A673 (cell line): ENCODE measurements at regions not wholly inside any gene's neighbourhood (a gene's known extent, or its start where the extent isn't known, plus 50 kb on each side); places are given as distances from the start of the nearest gene placed in this dataset.

Experiments
- BruUV-seq: library from RNA; stranded (reverse); fragments of 400-500 nt; replicated peaks from 2 replicates; lab custom pipeline; 2021; lab: Mats Ljungman, UMichigan
- CTCF ChIA-PET: fragments of 300-600 bp; sonication (Branson Sonifier 250); formaldehyde crosslinking; loops from one replicate; lab custom pipeline; 2022; ENCODE audit warnings: antibody characterized with exemption; lab: Charles Lee
- POLR2A ChIA-PET: fragments of 300-600 bp; sonication (Branson Sonifier 250); formaldehyde crosslinking; loops from one replicate; lab custom pipeline; 2022; ENCODE audit warnings: antibody characterized with exemption; ENCODE audit not compliant: low non-redundant PET; lab: Charles Lee
- DNase-seq: peaks from one replicate; pipeline ENCODE4 v3.0.0-alpha.2; 2015; ENCODE audit warnings: low spot score
- H3K27ac ChIP-seq: fragments of 200-600 bp; sonication (generic); 2 replicates; pipeline ENCODE4 v1.5.1; 2016; ENCODE audit warnings: mixed run types, low read depth, mild to moderate bottlenecking, mixed read lengths, antibody characterized with exemption, low read length; ENCODE audit not compliant: poor library complexity, severe bottlenecking
- H3K27me3 ChIP-seq: fragments of 200-600 bp; sonication (generic); replicated peaks from 2 replicates; pipeline ENCODE4 v1.6.1; 2017; ENCODE audit warnings: mixed run types, low read depth, mild to moderate bottlenecking, mixed read lengths, antibody characterized with exemption, low read length; ENCODE audit not compliant: insufficient read depth, poor library complexity
- H3K36me3 ChIP-seq: fragments of 200-600 bp; sonication (generic); 2 replicates; pipeline ENCODE4 v1.6.1; 2016; ENCODE audit warnings: mixed run types, mild to moderate bottlenecking, mixed read lengths, antibody characterized with exemption, low read length; ENCODE audit not compliant: insufficient read depth, poor library complexity, severe bottlenecking
- H3K4me1 ChIP-seq: fragments of 200-600 bp; sonication (generic); 2 replicates; pipeline ENCODE4 v1.6.1; 2017; ENCODE audit warnings: mixed run types, mild to moderate bottlenecking, mixed read lengths, antibody characterized with exemption, low read length; ENCODE audit not compliant: insufficient read depth, poor library complexity, severe bottlenecking
- H3K4me3 ChIP-seq: fragments of 200-600 bp; sonication (generic); 2 replicates; pipeline ENCODE4 v1.5.1; 2016; ENCODE audit warnings: low read depth, mixed run types, mild to moderate bottlenecking, mixed read lengths, low read length; ENCODE audit not compliant: poor library complexity, severe bottlenecking
- H3K9me3 ChIP-seq: fragments of 200-600 bp; sonication (generic); 2 replicates; pipeline ENCODE4 v1.6.1; 2016; ENCODE audit warnings: mixed run types, low read depth, mild to moderate bottlenecking, mixed read lengths, antibody characterized with exemption, low read length; ENCODE audit not compliant: poor library complexity, severe bottlenecking
- CTCF ChIP-seq: fragments of 300-800, 200-600 bp; sonication (generic); conservative IDR thresholded peaks from 2 replicates; pipeline ENCODE4 v1.5.1; 2017; ENCODE audit warnings: low read depth, mild to moderate bottlenecking, antibody characterized with exemption, low read length, moderate library complexity, mixed read lengths
- EZH2 ChIP-seq: fragments of 200-600 bp; sonication (generic); IDR thresholded peaks from 2 replicates; pipeline ENCODE4 v1.6.1; 2017; ENCODE audit warnings: borderline replicate concordance, low read depth, mild to moderate bottlenecking, mixed read lengths, antibody characterized with exemption, low read length; ENCODE audit not compliant: poor library complexity, severe bottlenecking
- intact Hi-C: fragments of 100-400 bp; cut with micrococcal nuclease; formaldehyde crosslinking; loops from one replicate; pipeline ENCODE4 v1.10.0; 2022; ENCODE audit not compliant: unreplicated experiment

GRCh38 chr3:6120786-6121185, 740.1 kb upstream of the GRM7 start:
- BruUV-seq, result no TSS peak
- H3K4me3 ChIP-seq, result no peak overlapping the region
- H3K27ac ChIP-seq, result no peak overlapping the region
- H3K36me3 ChIP-seq, result no peaks in the 10 kb centered on the region
- H3K27me3 ChIP-seq, result peaks cover 36% of the 10 kb centered on the region
- ChIA-PET POLR2A (no interaction called here), CTCF (no interaction called here)
- no peaks in the 10 kb centered on the region for H3K9me3 ChIP-seq
- peak; percentile 19 for DNase-seq
- no peak for TF ChIP-seq CTCF
- TF ChIP-seq EZH2, result no peak
- H3K4me1 ChIP-seq, result no peaks in the 10 kb centered on the region
- intact Hi-C loops, result no loop called here

GRCh38 chr3:6124875-6125274, 736.0 kb upstream of the GRM7 start:
- H3K4me3 ChIP-seq, result no peak overlapping the region
- no peak for DNase-seq
- no peaks in the 10 kb centered on the region for H3K4me1 ChIP-seq
- H3K36me3 ChIP-seq, result no peaks in the 10 kb centered on the region
- CTCF ChIA-PET, result no interaction called here
- no TSS peak for BruUV-seq
- TF ChIP-seq EZH2, result no peak
- no peak for TF ChIP-seq CTCF
- POLR2A ChIA-PET, result no interaction called here
- no peaks in the 10 kb centered on the region for H3K9me3 ChIP-seq
- H3K27ac ChIP-seq, result no peak overlapping the region
- intact Hi-C loops, result no loop called here
- H3K27me3 ChIP-seq, result peaks cover 36% of the 10 kb centered on the region

- DNase-seq, result no peak
- Histone ChIP-seq H3K4me3 (no peak overlapping the region), H3K27ac (no peak overlapping the region), H3K27me3 (peaks cover 36% of the 10 kb centered on the region), H3K36me3 (no peaks in the 10 kb centered on the region), H3K9me3 (peaks cover under 1% of the 10 kb centered on the region), H3K4me1 (no peaks in the 10 kb centered on the region)
- no TSS peak for BruUV-seq
- ChIA-PET CTCF (no interaction called here), POLR2A (no interaction called here)
- intact Hi-C loops, result no loop called here
- no peak for TF ChIP-seq EZH2
- TF ChIP-seq CTCF, result no peak
These were observed 735.4 kb upstream of the GRM7 start for GRCh38 chr3:6125520-6125919.
